ENCODE measurements at regions not wholly inside any gene's neighbourhood (a gene's known extent, or its start where the extent isn't known, plus 50 kb on each side); places are given as distances from the start of the nearest gene placed in this dataset.

GRCh38 chr6:112923940-112924587, 576.9 kb downstream of the RFPL4B start:
- Histone ChIP-seq H3K4me1 (ENCODE audit: control insufficient read depth, extremely low read depth, insufficient read depth, low read length) (no peaks in the 10 kb centered on the region), H3K27ac (ENCODE audit: insufficient read depth, low read depth, low read length) (no peak overlapping the region), H3K4me2 (ENCODE audit: insufficient read depth, low read length) (no peak overlapping the region), H3K9ac (replicated peaks; ENCODE audit: extremely low read depth, insufficient read depth, low read length) (no peak overlapping the region), H4K20me1 (replicated peaks; ENCODE audit: control insufficient read depth, extremely low read depth, insufficient read depth, low read length) (no peaks in the 10 kb centered on the region), H3K36me3 (ENCODE audit: control insufficient read depth in 2 of 2, extremely low read depth in 1 of 2, insufficient read depth in 2 of 2, low read length in 2 of 2) (no peaks in the 10 kb centered on the region), H3K9me3 (replicated peaks; ENCODE audit: control insufficient read depth, insufficient read depth, low read length) (peaks cover 1% of the 10 kb centered on the region), H3K9me1 (replicated peaks; ENCODE audit: control insufficient read depth, extremely low read depth, insufficient read depth, low read length) (no peaks in the 10 kb centered on the region), H3K27me3 (ENCODE audit: control insufficient read depth in 2 of 2, insufficient read depth in 2 of 2, low read length in 2 of 2) (no peaks in the 10 kb centered on the region), H3K79me2 (ENCODE audit: control insufficient read depth, insufficient read depth, low read length) (no peaks in the 10 kb centered on the region), H3K4me3 (replicated peaks in 1 of 3; ENCODE audit: insufficient read depth in 1 of 3, low read depth in 1 of 3, low read length in 3 of 3) (no peak overlapping the region), H2AFZ (ENCODE audit: low read depth, low read length) (no peak overlapping the region)
- ChIA-PET POLR2A (no interaction called here), CTCF (no interaction called here)
- no peak for FAIRE-seq
- intact Hi-C loops (cut with micrococcal nuclease) = no loop called here
- no TSS peak for BruUV-seq (replicated peaks)
- no peak for TF ChIP-seq GATA2 (IDR thresholded peaks at IDR 0.05; ENCODE audit: insufficient read depth, insufficient read length, low read depth, low read length)
- TF ChIP-seq MYC (IDR thresholded peaks at IDR 0.05; ENCODE audit: low read depth, low read length) = no peak
- dilution Hi-C loops (cut with MboI; ENCODE audit: extremely low pct_ligation_motif_present, low sequenced_read_pairs) = no loop called here
- DNase-seq (ENCODE audit: low read depth, low spot score) = no peak

GRCh38 chr6:112925702-112926101, 578.6 kb downstream of the RFPL4B start:
- Histone ChIP-seq H3K36me3 (ENCODE audit: control insufficient read depth in 2 of 2, extremely low read depth in 1 of 2, insufficient read depth in 2 of 2, low read length in 2 of 2) (no peaks in the 10 kb centered on the region), H3K4me3 (replicated peaks in 1 of 3; ENCODE audit: insufficient read depth in 1 of 3, low read depth in 1 of 3, low read length in 3 of 3) (no peak overlapping the region), H4K20me1 (replicated peaks; ENCODE audit: control insufficient read depth, extremely low read depth, insufficient read depth, low read length) (no peaks in the 10 kb centered on the region), H2AFZ (ENCODE audit: low read depth, low read length) (no peak overlapping the region), H3K4me1 (ENCODE audit: control insufficient read depth, extremely low read depth, insufficient read depth, low read length) (no peaks in the 10 kb centered on the region), H3K4me2 (ENCODE audit: insufficient read depth, low read length) (no peak overlapping the region), H3K27me3 (ENCODE audit: control insufficient read depth in 2 of 2, insufficient read depth in 2 of 2, low read length in 2 of 2) (no peaks in the 10 kb centered on the region), H3K79me2 (ENCODE audit: control insufficient read depth, insufficient read depth, low read length) (no peaks in the 10 kb centered on the region), H3K9me1 (replicated peaks; ENCODE audit: control insufficient read depth, extremely low read depth, insufficient read depth, low read length) (no peaks in the 10 kb centered on the region), H3K9me3 (replicated peaks; ENCODE audit: control insufficient read depth, insufficient read depth, low read length) (peaks cover 1% of the 10 kb centered on the region), H3K27ac (ENCODE audit: insufficient read depth, low read depth, low read length) (no peak overlapping the region), H3K9ac (replicated peaks; ENCODE audit: extremely low read depth, insufficient read depth, low read length) (no peak overlapping the region)
- no peak for TF ChIP-seq EZH2 (IDR thresholded peaks at IDR 0.05; ENCODE audit: borderline replicate concordance, low read depth, low read length, severe bottlenecking)
- TF ChIP-seq JUN (IDR thresholded peaks at IDR 0.05; ENCODE audit: borderline replicate concordance, insufficient read depth, insufficient read length, low read depth) = no peak
- no peak for TF ChIP-seq GATA2 (IDR thresholded peaks at IDR 0.05; ENCODE audit: insufficient read depth, insufficient read length, low read depth, low read length)
- no peak for TF ChIP-seq FOS (IDR thresholded peaks at IDR 0.05; ENCODE audit: borderline replicate concordance, insufficient read depth, low read length)
- no peak for TF ChIP-seq CTCF (IDR thresholded peaks at IDR 0.05; ENCODE audit: extremely low read depth in 1 of 2, insufficient read depth in 1 of 2, low read depth in 1 of 2, low read length in 2 of 2)
- no peak for TF ChIP-seq MAX (IDR thresholded peaks at IDR 0.05; ENCODE audit: insufficient read depth, insufficient read length)
- no peak for TF ChIP-seq POLR2AphosphoS5 (IDR thresholded peaks at IDR 0.05; ENCODE audit: insufficient read depth, low read depth, low read length)
- TF ChIP-seq POLR2A (IDR thresholded peaks at IDR 0.05; ENCODE audit: low read depth, low read length) = no peak
- no peak for TF ChIP-seq MYC (IDR thresholded peaks at IDR 0.05; ENCODE audit: low read depth, low read length)
- CTCF ChIA-PET = no interaction called here
- FAIRE-seq (no peak), DNase-seq (ENCODE audit: low read depth, low spot score) (no peak)
- POLR2A ChIA-PET = no interaction called here
- dilution Hi-C loops (cut with MboI; ENCODE audit: extremely low pct_ligation_motif_present, low sequenced_read_pairs) = no loop called here
- intact Hi-C loops (cut with micrococcal nuclease) = no loop called here
- BruUV-seq (replicated peaks) = no TSS peak

Measured in endothelial cell of umbilical vein (primary cell).